GM23338 (cell line): ENCODE measurements at regions not wholly inside any gene's neighbourhood (a gene's known extent, or its start where the extent isn't known, plus 50 kb on each side); places are given as distances from the start of the nearest gene placed in this dataset.

ENCODE experiments used
- ATAC-seq: fragments of 200-7000 bp; cut with Tn5 transposase; 3 replicates; pipeline ENCODE4 v1.9.1; 2020
- DNase-seq: peaks from one replicate; pipeline ENCODE4 v3.0.0-alpha.2; 2015; ENCODE audit warnings: low spot score
- H2AFZ ChIP-seq: fragments of 200-600 bp; sonication (generic); 2 replicates; pipeline ENCODE4 v1.8.0; 2016; ENCODE audit warnings: antibody characterized with exemption, mild to moderate bottlenecking, moderate library complexity
- H3F3A ChIP-seq: fragments of 200-600 bp; sonication (generic); replicated peaks from 2 replicates; pipeline ENCODE4 v1.8.0; 2017; ENCODE audit warnings: antibody characterized with exemption, mixed run types, low read depth
- H3K27ac ChIP-seq: fragments of 200-600 bp; sonication (generic); 2 replicates; pipeline ENCODE4 v1.6.1; 2016; ENCODE audit warnings: low read depth
- H3K27me3 ChIP-seq: fragments of 200-600 bp; sonication (generic); 2 replicates; pipeline ENCODE4 v1.8.0; 2016; ENCODE audit warnings: mild to moderate bottlenecking, mixed run types, moderate library complexity; ENCODE audit not compliant: insufficient read depth
- H3K36me3 ChIP-seq: fragments of 200-600 bp; sonication (generic); 2 replicates; pipeline ENCODE4 v1.8.0; 2016; ENCODE audit warnings: mild to moderate bottlenecking; ENCODE audit not compliant: insufficient read depth
- H3K4me1 ChIP-seq: fragments of 200-600 bp; sonication (generic); 2 replicates; pipeline ENCODE4 v1.8.0; 2016; ENCODE audit warnings: mild to moderate bottlenecking, moderate library complexity; ENCODE audit not compliant: insufficient read depth
- H3K4me2 ChIP-seq: fragments of 200-600 bp; sonication (generic); 2 replicates; pipeline ENCODE4 v1.7.1; 2017; ENCODE audit warnings: mixed run types
- H3K4me3 ChIP-seq: fragments of 200-600 bp; sonication (generic); 2 replicates; pipeline ENCODE4 v1.6.1; 2016; ENCODE audit warnings: mixed run types
- H3K79me2 ChIP-seq: fragments of 200-600 bp; sonication (generic); replicated peaks from 2 replicates; pipeline ENCODE4 v1.8.0; 2017; ENCODE audit warnings: mild to moderate bottlenecking; ENCODE audit not compliant: insufficient read depth
- H3K9me2 ChIP-seq: fragments of 200-600 bp; sonication (generic); 2 replicates; pipeline ENCODE4 v1.8.0; 2017; ENCODE audit not compliant: insufficient read depth
- H4K20me1 ChIP-seq: fragments of 200-600 bp; sonication (generic); replicated peaks from 2 replicates; pipeline ENCODE4 v1.8.0; 2017; ENCODE audit warnings: mild to moderate bottlenecking; ENCODE audit not compliant: insufficient read depth
- H3K27ac Mint-ChIP-seq: 2 replicates; pipeline ENCODE4 v1.8.0; 2020; ENCODE audit warnings: inconsistent platforms, mild to moderate bottlenecking, moderate library complexity, mixed read lengths
- H3K27me3 Mint-ChIP-seq: 3 replicates; pipeline ENCODE4 v1.8.0; 2022; ENCODE audit warnings: low read depth, mild to moderate bottlenecking, moderate library complexity, mixed read lengths, inconsistent platforms; ENCODE audit not compliant: insufficient read depth, poor library complexity
- H3K36me3 Mint-ChIP-seq: 3 replicates; pipeline ENCODE4 v1.8.0; 2021; ENCODE audit warnings: low read depth, mild to moderate bottlenecking, inconsistent platforms, moderate library complexity, mixed read lengths
- H3K4me1 Mint-ChIP-seq: 3 replicates; pipeline ENCODE4 v1.8.0; 2020; ENCODE audit warnings: mild to moderate bottlenecking, inconsistent platforms, mixed read lengths
- H3K4me3 Mint-ChIP-seq: 3 replicates; pipeline ENCODE4 v1.8.0; 2021; ENCODE audit warnings: moderate library complexity, mild to moderate bottlenecking, inconsistent platforms, mixed read lengths
- H3K9me3 Mint-ChIP-seq: 3 replicates; pipeline ENCODE4 v1.8.0; 2020; ENCODE audit warnings: moderate library complexity, mild to moderate bottlenecking, inconsistent platforms, mixed read lengths
- CTCF ChIP-seq, 2 experiments: fragments of 200-600 bp in 1 of 2; sonication (generic) in 1 of 2; conservative IDR thresholded peaks; 2 replicates each; pipeline versions ENCODE4 v1.5.1 to v1.6.1; 2016 to 2017; ENCODE audit warnings: antibody characterized with exemption in 2 of 2, low read depth in 2 of 2, mild to moderate bottlenecking in 2 of 2, moderate library complexity in 1 of 2
- EZH2 ChIP-seq: fragments of 200-600 bp; sonication (generic); IDR thresholded peaks from one replicate; pipeline ENCODE4 v1.8.0; 2017; ENCODE audit warnings: antibody characterized with exemption, mild to moderate bottlenecking, low read depth; ENCODE audit not compliant: unreplicated experiment
- EZH2phosphoT487 ChIP-seq: fragments of 200-600 bp; sonication (generic); IDR thresholded peaks from one replicate; pipeline ENCODE4 v1.8.1; 2018; ENCODE audit warnings: antibody characterized with exemption; ENCODE audit not compliant: unreplicated experiment
- JUNB ChIP-seq: IDR thresholded peaks from one replicate; pipeline ENCODE4 v1.6.1; 2016; ENCODE audit warnings: antibody characterized with exemption; ENCODE audit not compliant: unreplicated experiment
- NANOG ChIP-seq: IDR thresholded peaks from 2 replicates; pipeline ENCODE4 v1.6.1; 2016; ENCODE audit warnings: antibody characterized with exemption, borderline replicate concordance
- POLR2AphosphoS5 ChIP-seq: IDR thresholded peaks from 2 replicates; pipeline ENCODE4 v1.6.1; 2016; ENCODE audit warnings: antibody characterized with exemption, low read depth
- ZNF114 ChIP-seq: fragments of 250-450 bp; sonication (Bioruptor Pico); IDR thresholded peaks from 2 replicates; pipeline ENCODE4 v1.5.0; 2020; ENCODE audit warnings: mild to moderate bottlenecking, moderate library complexity
- ZNF331 ChIP-seq: fragments of 250-450 bp; sonication (Bioruptor Pico); IDR thresholded peaks from 2 replicates; pipeline ENCODE4 v1.5.0; 2020; ENCODE audit warnings: low read depth, mild to moderate bottlenecking, moderate library complexity
- TF ChIP-seq, protein P1 (sequence below): IDR thresholded peaks from one replicate; pipeline ENCODE4 v1.6.1; 2018; ENCODE audit warnings: antibody characterized with exemption; ENCODE audit not compliant: unreplicated experiment
- TF ChIP-seq, protein P2 (sequence below): IDR thresholded peaks from 2 replicates; pipeline ENCODE4 v1.6.1; 2016; ENCODE audit warnings: antibody characterized with exemption

DNA sequence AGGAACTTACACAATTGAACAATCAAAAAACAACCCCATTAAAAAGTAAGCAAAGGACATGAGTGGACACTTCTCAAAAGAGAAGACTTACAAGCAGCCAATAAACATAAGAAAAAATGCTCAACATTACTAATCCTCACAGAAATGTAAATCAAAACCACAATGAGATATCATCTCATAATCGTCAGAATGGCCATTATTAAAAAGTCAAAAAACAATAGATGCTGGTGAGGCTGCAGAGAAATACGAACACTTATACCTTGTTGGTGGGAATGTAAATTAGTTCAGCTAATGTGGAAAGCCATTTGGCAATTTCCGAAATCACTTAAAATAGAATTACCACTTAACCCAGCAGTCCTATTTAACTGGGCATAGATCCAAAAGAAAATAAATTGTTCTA, 301.9 kb upstream of the KCNJ16 start (continued):
- TF ChIP-seq CTCF (conservative IDR thresholded peaks at IDR 0.05; ENCODE audit: low read depth in 2 of 2) (no peak), EZH2 (no peak), EZH2phosphoT487 (no peak), NANOG (no peak)
- TF ChIP-seq, protein P1, sequence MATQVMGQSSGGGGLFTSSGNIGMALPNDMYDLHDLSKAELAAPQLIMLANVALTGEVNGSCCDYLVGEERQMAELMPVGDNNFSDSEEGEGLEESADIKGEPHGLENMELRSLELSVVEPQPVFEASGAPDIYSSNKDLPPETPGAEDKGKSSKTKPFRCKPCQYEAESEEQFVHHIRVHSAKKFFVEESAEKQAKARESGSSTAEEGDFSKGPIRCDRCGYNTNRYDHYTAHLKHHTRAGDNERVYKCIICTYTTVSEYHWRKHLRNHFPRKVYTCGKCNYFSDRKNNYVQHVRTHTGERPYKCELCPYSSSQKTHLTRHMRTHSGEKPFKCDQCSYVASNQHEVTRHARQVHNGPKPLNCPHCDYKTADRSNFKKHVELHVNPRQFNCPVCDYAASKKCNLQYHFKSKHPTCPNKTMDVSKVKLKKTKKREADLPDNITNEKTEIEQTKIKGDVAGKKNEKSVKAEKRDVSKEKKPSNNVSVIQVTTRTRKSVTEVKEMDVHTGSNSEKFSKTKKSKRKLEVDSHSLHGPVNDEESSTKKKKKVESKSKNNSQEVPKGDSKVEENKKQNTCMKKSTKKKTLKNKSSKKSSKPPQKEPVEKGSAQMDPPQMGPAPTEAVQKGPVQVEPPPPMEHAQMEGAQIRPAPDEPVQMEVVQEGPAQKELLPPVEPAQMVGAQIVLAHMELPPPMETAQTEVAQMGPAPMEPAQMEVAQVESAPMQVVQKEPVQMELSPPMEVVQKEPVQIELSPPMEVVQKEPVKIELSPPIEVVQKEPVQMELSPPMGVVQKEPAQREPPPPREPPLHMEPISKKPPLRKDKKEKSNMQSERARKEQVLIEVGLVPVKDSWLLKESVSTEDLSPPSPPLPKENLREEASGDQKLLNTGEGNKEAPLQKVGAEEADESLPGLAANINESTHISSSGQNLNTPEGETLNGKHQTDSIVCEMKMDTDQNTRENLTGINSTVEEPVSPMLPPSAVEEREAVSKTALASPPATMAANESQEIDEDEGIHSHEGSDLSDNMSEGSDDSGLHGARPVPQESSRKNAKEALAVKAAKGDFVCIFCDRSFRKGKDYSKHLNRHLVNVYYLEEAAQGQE: no peak

DNA sequence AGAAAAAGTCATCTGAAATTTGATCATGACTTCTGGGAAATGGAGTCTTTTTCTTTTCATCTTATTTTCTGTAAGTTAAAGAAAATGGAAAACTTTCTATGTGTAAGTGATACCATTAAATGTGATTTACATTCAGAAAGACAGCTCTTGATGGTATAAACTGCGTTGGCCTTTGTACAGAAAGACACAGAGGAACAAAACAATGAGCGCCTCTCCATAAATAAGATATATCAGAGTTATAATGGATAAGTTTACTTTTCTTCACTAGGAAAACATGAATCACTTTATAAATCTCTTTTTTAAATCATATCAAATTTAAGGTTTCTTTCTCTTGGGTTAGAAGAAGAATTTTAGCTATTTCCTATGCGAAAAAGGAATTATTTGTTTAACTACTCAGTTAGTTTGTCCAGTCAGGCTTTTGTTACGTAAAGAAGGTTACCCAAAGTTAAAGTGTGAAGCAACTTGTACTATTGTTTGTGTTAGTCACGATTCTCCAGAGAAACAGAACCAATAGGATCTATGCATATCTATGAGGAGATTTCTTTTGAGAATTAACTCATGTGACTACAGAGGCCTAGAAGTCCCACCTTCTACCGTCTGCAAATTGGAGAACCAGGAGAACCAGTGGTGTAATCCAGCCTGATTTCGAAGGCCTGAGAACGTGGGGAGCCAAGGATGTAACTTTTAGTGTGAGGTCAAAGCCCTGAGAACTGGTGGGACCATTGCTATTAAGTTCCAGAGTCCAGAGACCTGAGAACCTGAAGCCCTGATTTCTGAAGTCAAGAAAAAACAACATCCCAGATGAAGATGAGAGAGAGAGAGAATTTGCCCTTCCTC, 295.4 kb upstream of the KCNJ16 start:
- peaks cover 4% of the 10 kb centered on the region; the same call in 2 of the 3 replicates for H3K4me1 Mint-ChIP-seq
- H3K4me2 ChIP-seq: no peak overlapping the region
- H3K36me3 Mint-ChIP-seq: no peaks in the 10 kb centered on the region

DNA sequence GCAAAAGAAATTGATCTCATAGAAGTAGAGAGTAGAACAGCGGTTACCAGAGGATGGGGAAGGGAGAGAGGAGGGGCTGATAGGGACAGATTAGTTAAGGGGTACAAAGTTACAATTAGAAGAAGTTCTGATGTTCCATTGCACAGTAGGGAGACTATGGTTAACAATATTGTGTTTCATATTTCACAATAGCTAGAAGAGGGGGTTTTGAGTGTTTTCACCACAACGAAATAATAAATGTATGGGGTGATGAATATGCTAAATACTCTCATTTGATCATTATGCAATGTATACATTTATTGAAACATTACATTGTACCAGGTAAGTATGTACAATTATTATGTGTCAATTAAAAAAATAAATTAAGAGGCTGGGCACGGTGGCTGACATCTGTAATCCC, 291.2 kb upstream of the KCNJ16 start:
- Mint-ChIP-seq H3K27me3 (no peaks in the 10 kb centered on the region), H3K36me3 (no peaks in the 10 kb centered on the region), H3K9me3 (no peaks in the 10 kb centered on the region), H3K4me1 (peaks cover 4% of the 10 kb centered on the region; the same call in 2 of the 3 replicates), H3K4me3 (no peak overlapping the region), H3K27ac (no peak overlapping the region)
- H4K20me1 ChIP-seq: no peaks in the 10 kb centered on the region
- H3K4me2 ChIP-seq: no peak overlapping the region
- no peak for ATAC-seq
- no peak for TF ChIP-seq JUNB
- TF ChIP-seq NANOG: no peak
- no peak for TF ChIP-seq EZH2
- no peak for TF ChIP-seq ZNF331 (CRISPR knock-in tag)
- TF ChIP-seq, protein P2, sequence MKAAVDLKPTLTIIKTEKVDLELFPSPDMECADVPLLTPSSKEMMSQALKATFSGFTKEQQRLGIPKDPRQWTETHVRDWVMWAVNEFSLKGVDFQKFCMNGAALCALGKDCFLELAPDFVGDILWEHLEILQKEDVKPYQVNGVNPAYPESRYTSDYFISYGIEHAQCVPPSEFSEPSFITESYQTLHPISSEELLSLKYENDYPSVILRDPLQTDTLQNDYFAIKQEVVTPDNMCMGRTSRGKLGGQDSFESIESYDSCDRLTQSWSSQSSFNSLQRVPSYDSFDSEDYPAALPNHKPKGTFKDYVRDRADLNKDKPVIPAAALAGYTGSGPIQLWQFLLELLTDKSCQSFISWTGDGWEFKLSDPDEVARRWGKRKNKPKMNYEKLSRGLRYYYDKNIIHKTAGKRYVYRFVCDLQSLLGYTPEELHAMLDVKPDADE: no peak
- no peak for TF ChIP-seq POLR2AphosphoS5
- no peak for TF ChIP-seq ZNF114
- H3K4me3 ChIP-seq: no peak overlapping the region
- no peak overlapping the region for H3K27ac ChIP-seq
- no peak for DNase-seq
- no peaks in the 10 kb centered on the region; the same call in 1 of the 2 replicates for H3K4me1 ChIP-seq
- no peaks in the 10 kb centered on the region for H3F3A ChIP-seq
- H3K36me3 ChIP-seq: no peaks in the 10 kb centered on the region
- H3K27me3 ChIP-seq: no peaks in the 10 kb centered on the region
- no peaks in the 10 kb centered on the region for H3K79me2 ChIP-seq
- H3K9me2 ChIP-seq: 0 out of 2 replicates have a peak, but pooled peaks cover 9% of the 10 kb centered on the region
- no peak overlapping the region for H2AFZ ChIP-seq

More for the DNA sequence above, 295.4 kb upstream of the KCNJ16 start:
- Histone ChIP-seq H3K4me3 (no peak overlapping the region), H3K27me3 (no peaks in the 10 kb centered on the region), H3K27ac (no peak overlapping the region), H4K20me1 (no peaks in the 10 kb centered on the region), H3K36me3 (no peaks in the 10 kb centered on the region), H3K79me2 (no peaks in the 10 kb centered on the region), H2AFZ (no peak overlapping the region), H3F3A (no peaks in the 10 kb centered on the region), H3K4me1 (no peaks in the 10 kb centered on the region; the same call in 1 of the 2 replicates), H3K9me2 (0 out of 2 replicates have a peak, but pooled peaks cover 9% of the 10 kb centered on the region)
- Mint-ChIP-seq H3K4me3 (no peak overlapping the region), H3K9me3 (no peaks in the 10 kb centered on the region), H3K27ac (no peak overlapping the region), H3K27me3 (no peaks in the 10 kb centered on the region)
- ATAC-seq (no peak), DNase-seq (no peak)
- TF ChIP-seq EZH2phosphoT487: no peak
